H1 (cell line): ENCODE measurements at regions not wholly inside any gene's neighbourhood (a gene's known extent, or its start where the extent isn't known, plus 50 kb on each side); places are given as distances from the start of the nearest gene placed in this dataset.

Experiments
- CTCF ChIA-PET: fragments of 300-600 bp; sonication (Branson Sonifier 250); formaldehyde crosslinking; loops from one replicate; lab custom pipeline; 2021; ENCODE audit not compliant: partially characterized antibody; lab: Charles Lee
- POLR2A ChIA-PET: fragments of 300-600 bp; sonication (Branson Sonifier 250); formaldehyde crosslinking; loops from one replicate; lab custom pipeline; 2021; ENCODE audit warnings: inconsistent platforms; ENCODE audit not compliant: partially characterized antibody; lab: Charles Lee
- DNase-seq, 2 experiments: peaks; one replicate each; pipeline versions ENCODE4 v3.0.0 to v3.0.0-alpha.2; 2010 to 2022; ENCODE audit warnings: low spot score in 2 of 2, low read depth in 1 of 2, mixed read lengths in 1 of 2
- FAIRE-seq: peaks from 2 replicates; lab custom pipeline; 2011; peaks lifted over from hg19 to GRCh38; lab: Jason Lieb, UNC
- H2AFZ ChIP-seq: 2 replicates; pipeline ENCODE4 v1.8.1; 2012; ENCODE audit warnings: low read length, inconsistent platforms
- H2AK5ac ChIP-seq: 2 replicates; pipeline ENCODE4 v1.6.1; 2013; ENCODE audit warnings: low read depth, low read length
- H2BK120ac ChIP-seq: replicated peaks from 2 replicates; pipeline ENCODE3; 2013; ENCODE audit warnings: low read depth, low read length, inconsistent platforms
- H2BK12ac ChIP-seq: 2 replicates; pipeline ENCODE4 v1.6.1; 2013; ENCODE audit warnings: low read depth, low read length
- H2BK15ac ChIP-seq: 2 replicates; pipeline ENCODE4 v1.6.1; 2013; ENCODE audit warnings: low read length
- H2BK20ac ChIP-seq: 2 replicates; pipeline ENCODE4 v1.6.1; 2013; ENCODE audit warnings: low read length
- H2BK5ac ChIP-seq: 2 replicates; pipeline ENCODE4 v1.6.1; 2013; ENCODE audit warnings: low read depth, low read length
- H3K14ac ChIP-seq: 2 replicates; pipeline ENCODE4 v1.6.1; 2013; ENCODE audit warnings: inconsistent platforms; ENCODE audit not compliant: insufficient read length
- H3K18ac ChIP-seq: 2 replicates; pipeline ENCODE4 v1.6.1; 2013; ENCODE audit warnings: low read length; ENCODE audit errors: extremely low read depth
- H3K23ac ChIP-seq: 2 replicates; pipeline ENCODE4 v1.6.1; 2013; ENCODE audit warnings: inconsistent platforms; ENCODE audit not compliant: insufficient read length
- H3K23me2 ChIP-seq: 2 replicates; pipeline ENCODE4 v1.6.1; 2013; ENCODE audit warnings: low read depth, low read length
- H3K27ac ChIP-seq: 2 replicates; pipeline ENCODE4 v1.6.1; 2011; ENCODE audit warnings: low read depth, low read length, inconsistent platforms
- H3K27me3 ChIP-seq, 4 experiments: replicated peaks in 1 of 4; 1 replicate in 1 of 4; 2 replicates in 3 of 4; pipeline versions ENCODE4 v1.6.1 to v1.8.1; 2011 to 2013; ENCODE audit warnings: low read length in 3 of 4, mild to moderate bottlenecking in 3 of 4, inconsistent platforms in 2 of 4, mixed read lengths in 2 of 4, moderate library complexity in 1 of 4; ENCODE audit not compliant: control insufficient read depth in 3 of 4, insufficient read depth in 3 of 4; ENCODE audit errors: extremely low read depth in 1 of 4
- H3K36me3 ChIP-seq, 4 experiments: 2 replicates each; pipeline versions ENCODE4 v1.6.1 to v1.8.1; 2011 to 2013; ENCODE audit warnings: mild to moderate bottlenecking in 4 of 4, low read length in 3 of 4, moderate library complexity in 2 of 4, control low read depth in 1 of 4, inconsistent platforms in 1 of 4; ENCODE audit not compliant: insufficient read depth in 4 of 4, control insufficient read depth in 2 of 4
- H3K4ac ChIP-seq: replicated peaks from 2 replicates; pipeline ENCODE3; 2013; ENCODE audit warnings: low read length, low read depth, mixed read lengths, inconsistent platforms; ENCODE audit not compliant: insufficient read length
- H3K4me1 ChIP-seq, 4 experiments: replicated peaks in 1 of 4; 1 replicate in 1 of 4; 2 replicates in 3 of 4; pipeline versions ENCODE4 v1.6.1 to v1.8.1; 2011 to 2013; ENCODE audit warnings: low read length in 3 of 4, inconsistent platforms in 2 of 4, mixed read lengths in 1 of 4; ENCODE audit not compliant: insufficient read depth in 4 of 4, control insufficient read depth in 3 of 4
- H3K4me2 ChIP-seq, 2 experiments: 2 replicates each; pipeline versions ENCODE4 v1.6.1 to v1.8.1; 2011 to 2013; ENCODE audit warnings: low read depth in 2 of 2, low read length in 2 of 2, control low read depth in 1 of 2, inconsistent platforms in 1 of 2, mild to moderate bottlenecking in 1 of 2; ENCODE audit not compliant: insufficient read depth in 1 of 2
- H3K4me3 ChIP-seq, 4 experiments: fragments of 200-600, 300-600 bp in 1 of 4; sonication (generic), shearing (Covaris generic), sonication (Bioruptor Twin) in 1 of 4; 2 replicates each; pipeline versions ENCODE4 v1.5.1 to v1.8.1; 2011 to 2016; ENCODE audit warnings: low read length in 4 of 4, low read depth in 3 of 4, control low read depth in 2 of 4, inconsistent platforms in 2 of 4, mild to moderate bottlenecking in 2 of 4, mixed read lengths in 1 of 4, moderate library complexity in 1 of 4; ENCODE audit not compliant: insufficient read depth in 2 of 4; ENCODE audit errors: extremely low read depth in 1 of 4
- H3K56ac ChIP-seq: replicated peaks from 2 replicates; pipeline ENCODE3; 2013; ENCODE audit warnings: low read depth, mild to moderate bottlenecking, mixed read lengths, low read length, inconsistent platforms; ENCODE audit not compliant: insufficient read length
- H3K79me1 ChIP-seq: 2 replicates; pipeline ENCODE4 v1.6.1; 2013; ENCODE audit warnings: low read depth, low read length, control low read depth
- H3K79me2 ChIP-seq, 2 experiments: 2 replicates each; pipeline versions ENCODE4 v1.6.1 to v1.8.1; 2012 to 2013; ENCODE audit warnings: low read length in 2 of 2, mild to moderate bottlenecking in 2 of 2, inconsistent platforms in 1 of 2; ENCODE audit not compliant: insufficient read depth in 2 of 2, control insufficient read depth in 1 of 2
- H3K9ac ChIP-seq, 4 experiments: replicated peaks in 1 of 4; 1 replicate in 1 of 4; 2 replicates in 3 of 4; pipeline versions ENCODE4 v1.6.1 to v1.8.1; 2011 to 2013; ENCODE audit warnings: low read depth in 3 of 4, low read length in 3 of 4, control low read depth in 2 of 4, mild to moderate bottlenecking in 2 of 4, moderate library complexity in 2 of 4, inconsistent platforms in 1 of 4; ENCODE audit errors: extremely low read depth in 1 of 4
- H3K9me3 ChIP-seq, 2 experiments: 2 replicates each; pipeline versions ENCODE4 v1.6.1 to v1.8.1; 2012 to 2013; ENCODE audit warnings: mild to moderate bottlenecking in 2 of 2, moderate library complexity in 2 of 2, control low read depth in 1 of 2, inconsistent platforms in 1 of 2, low read depth in 1 of 2, low read length in 1 of 2, mixed read lengths in 1 of 2; ENCODE audit not compliant: insufficient read depth in 2 of 2
- H4K20me1 ChIP-seq, 2 experiments: replicated peaks in 1 of 2; 2 replicates each; pipeline versions ENCODE3 to v1.8.1; 2011 to 2013; ENCODE audit warnings: inconsistent platforms in 2 of 2, low read length in 2 of 2, mild to moderate bottlenecking in 1 of 2; ENCODE audit not compliant: insufficient read depth in 2 of 2, control insufficient read depth in 1 of 2
- H4K5ac ChIP-seq: 2 replicates; pipeline ENCODE4 v1.6.1; 2013; ENCODE audit warnings: low read length, low read depth, mixed read lengths, inconsistent platforms; ENCODE audit not compliant: insufficient read length
- H4K8ac ChIP-seq: 2 replicates; pipeline ENCODE4 v1.8.0; 2013; ENCODE audit warnings: mild to moderate bottlenecking, moderate library complexity, low read length, inconsistent platforms; ENCODE audit not compliant: insufficient read depth; ENCODE audit errors: extremely low read depth
- H4K91ac ChIP-seq: replicated peaks from 2 replicates; pipeline ENCODE3; 2013; ENCODE audit warnings: low read length, mixed read lengths, inconsistent platforms; ENCODE audit not compliant: insufficient read length
- EZH2 ChIP-seq: fragments of 200-600 bp; sonication (generic); IDR thresholded peaks from 2 replicates; pipeline ENCODE4 v1.7.1; 2012; ENCODE audit warnings: low read depth, mild to moderate bottlenecking, moderate library complexity, low read length, inconsistent platforms; ENCODE audit not compliant: severe bottlenecking
- MAFK ChIP-seq: IDR thresholded peaks from 2 replicates; pipeline ENCODE4 v1.6.1; 2012; ENCODE audit warnings: low read depth, mild to moderate bottlenecking, improper control_type of control experiment, low read length
- POLR2A ChIP-seq, 2 experiments: IDR thresholded peaks; 1 replicate in 1 of 2; 2 replicates in 1 of 2; pipeline ENCODE4 v1.6.1; 2011; ENCODE audit warnings: low read depth in 2 of 2, low read length in 2 of 2, mild to moderate bottlenecking in 2 of 2; ENCODE audit errors: control extremely low read depth in 1 of 2
- POU5F1 ChIP-seq: IDR thresholded peaks from 2 replicates; pipeline ENCODE4 v1.6.1; 2011; ENCODE audit warnings: low read depth, mild to moderate bottlenecking, low read length, moderate library complexity
- SAP30 ChIP-seq: fragments of 300-600 bp; sonication (generic); IDR thresholded peaks from 2 replicates; pipeline ENCODE4 v1.7.1; 2012; ENCODE audit warnings: low read length, moderate library complexity, mild to moderate bottlenecking, inconsistent platforms; ENCODE audit not compliant: insufficient read depth, insufficient replicate concordance
- WGBS, 2 experiments: shearing (Covaris generic) in 1 of 2; methylation state at CpG; one replicate each; pipeline versions ENCODE4 v1.1.6 to v1.1.7; 2013 to 2015; ENCODE audit warnings: low lambda C conversion rate in 2 of 2, mixed read lengths in 2 of 2, inconsistent platforms in 1 of 2, low coverage in 1 of 2, missing lambda C conversion rate in 1 of 2; ENCODE audit not compliant: insufficient replicate concordance in 2 of 2, insufficient coverage in 1 of 2, insufficient read length in 1 of 2; ENCODE audit errors: extremely low coverage in 1 of 2, missing lambda C conversion rate in 1 of 2; 5-methylcytosine and 5-hydroxymethylcytosine counted together

DNA sequence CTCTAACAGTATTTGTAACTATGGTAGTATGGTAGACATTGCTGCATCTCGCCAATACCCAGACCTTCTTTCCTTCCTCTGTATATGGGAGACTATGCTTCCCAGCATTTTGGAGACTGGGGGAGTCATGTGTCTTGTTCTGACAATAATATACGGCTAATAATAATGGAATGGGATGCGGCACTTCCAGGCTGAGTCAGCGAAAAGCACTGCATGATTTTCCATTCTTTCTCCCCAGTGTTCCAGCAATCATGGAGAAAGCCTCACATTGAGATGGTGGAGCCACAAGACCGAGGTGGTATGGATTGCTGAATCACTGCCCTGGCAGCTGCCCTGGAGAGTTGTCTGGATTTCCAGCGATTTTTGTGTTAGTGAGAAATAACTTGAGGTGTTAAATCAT, 77.1 kb upstream of the FIBIN start:
- 88% methylated on average over 6 of the region's 6 CpGs; no CpG with 5 or more reads in 1 of the 2 experiments for WGBS, 2 experiments
- Histone ChIP-seq H2BK12ac (no peak overlapping the region), H3K56ac (no peak overlapping the region), H2AFZ (no peak overlapping the region), H2BK120ac (no peak overlapping the region), H2BK5ac (no peak overlapping the region), H3K23ac (no peak overlapping the region), H3K4me3 (no peak overlapping the region), H2BK20ac (no peak overlapping the region), H3K79me1 (no peaks in the 10 kb centered on the region), H3K14ac (no peak overlapping the region), H2BK15ac (no peak overlapping the region), H3K9me3 (no peaks in the 10 kb centered on the region), H4K20me1 (no peaks in the 10 kb centered on the region), H2AK5ac (no peak overlapping the region), H4K91ac (no peak overlapping the region), H4K8ac (no peak overlapping the region), H3K27me3 (no peaks in the 10 kb centered on the region), H4K5ac (no peak overlapping the region), H3K4ac (no peak overlapping the region), H3K36me3 (no peaks in the 10 kb centered on the region), H3K9ac (no peak overlapping the region), H3K79me2 (no peaks in the 10 kb centered on the region), H3K27ac (no peak overlapping the region), H3K18ac (no peak overlapping the region), H3K4me2 (no peak overlapping the region), H3K4me1 (peaks cover 0 to 4% (median 0%) of the 10 kb centered on the region in 4 experiments; a peak in 2 of 7 replicates), H3K23me2 (no peaks in the 10 kb centered on the region; the same call in 1 of the 2 replicates)
- DNase-seq (no peak), FAIRE-seq (no peak)
- ChIA-PET POLR2A (no interaction called here), CTCF (no interaction called here)
- TF ChIP-seq EZH2 (no peak), POLR2A (IDR thresholded peaks at IDR 0.05; ENCODE audit: control extremely low read depth in 1 of 2, low read depth in 2 of 2, low read length in 2 of 2) (no peak), POU5F1 (no peak), MAFK (no peak), SAP30 (no peak)
